ENCODE measurements at regions not wholly inside any gene's neighbourhood (a gene's known extent, or its start where the extent isn't known, plus 50 kb on each side); places are given as distances from the start of the nearest gene placed in this dataset.

GRCh38 chr5:158638396-158638795, 461.3 kb downstream of the EBF1 start:
- H3K36me3 ChIP-seq (ENCODE audit: low read depth, low read length): no peaks in the 10 kb centered on the region
- no peaks in the 10 kb centered on the region for H3K27me3 ChIP-seq (ENCODE audit: low read length)
- no peaks in the 10 kb centered on the region for H3K9me3 ChIP-seq (ENCODE audit: low read length)
- no peak overlapping the region for H2AFZ ChIP-seq (ENCODE audit: low read length)
- no TSS peak for BruUV-seq (replicated peaks)
- no peak overlapping the region for H3K27ac ChIP-seq (ENCODE audit: low read length)
- TF ChIP-seq EZH2phosphoT487 (IDR thresholded peaks at IDR 0.05; ENCODE audit: borderline replicate concordance, low read length) (no peak), CTCF (conservative IDR thresholded peaks at IDR 0.05; ENCODE audit: low read depth, low read length) (no peak), EZH2 (IDR thresholded peaks at IDR 0.05; ENCODE audit: low read length, unreplicated experiment) (no peak)
- DNase-seq (no peak), ATAC-seq (no peak)
- H4K20me1 ChIP-seq (ENCODE audit: low read length): no peaks in the 10 kb centered on the region
- H3K4me1 ChIP-seq (ENCODE audit: insufficient read depth, low read length): peaks cover 8% of the 10 kb centered on the region
- no peak overlapping the region for H3K4me3 ChIP-seq (ENCODE audit: low read length)
- no peaks in the 10 kb centered on the region for H3K79me2 ChIP-seq (ENCODE audit: low read length)
- H3F3A ChIP-seq (ENCODE audit: low read length, unreplicated experiment): no peaks in the 10 kb centered on the region
- no peak overlapping the region for H3K9ac ChIP-seq (ENCODE audit: low read length)
- H3K4me2 ChIP-seq (ENCODE audit: low read length): no peak overlapping the region
- CTCF ChIA-PET: no interaction called here
- POLR2A ChIA-PET (ENCODE audit: unreplicated experiment): no interaction called here
- H3K9me2 ChIP-seq (replicated peaks; ENCODE audit: low read length): no peaks in the 10 kb centered on the region
- intact Hi-C loops (cut with micrococcal nuclease): no loop called here

GRCh38 chr5:158637039-158637438, 462.7 kb downstream of the EBF1 start:
- intact Hi-C loops (cut with micrococcal nuclease): no loop called here
- BruUV-seq (replicated peaks): no TSS peak
- H3K9ac ChIP-seq (ENCODE audit: low read length): no peak overlapping the region
- no peaks in the 10 kb centered on the region for H3K79me2 ChIP-seq (ENCODE audit: low read length)
- no peak overlapping the region for H2AFZ ChIP-seq (ENCODE audit: low read length)
- no peak overlapping the region for H3K4me3 ChIP-seq (ENCODE audit: low read length)
- no peak for DNase-seq
- POLR2A ChIA-PET (ENCODE audit: unreplicated experiment): no interaction called here
- H3K27me3 ChIP-seq (ENCODE audit: low read length): no peaks in the 10 kb centered on the region
- peaks cover 8% of the 10 kb centered on the region for H3K4me1 ChIP-seq (ENCODE audit: insufficient read depth, low read length)
- H3K27ac ChIP-seq (ENCODE audit: low read length): no peak overlapping the region
- TF ChIP-seq EZH2phosphoT487 (IDR thresholded peaks at IDR 0.05; ENCODE audit: borderline replicate concordance, low read length): no peak
- no peak for TF ChIP-seq EZH2 (IDR thresholded peaks at IDR 0.05; ENCODE audit: low read length, unreplicated experiment)
- no peak for TF ChIP-seq CTCF (conservative IDR thresholded peaks at IDR 0.05; ENCODE audit: low read depth, low read length)
- no peak overlapping the region for H3K4me2 ChIP-seq (ENCODE audit: low read length)
- H3K9me3 ChIP-seq (ENCODE audit: low read length): no peaks in the 10 kb centered on the region
- H3F3A ChIP-seq (ENCODE audit: low read length, unreplicated experiment): no peaks in the 10 kb centered on the region
- H3K36me3 ChIP-seq (ENCODE audit: low read depth, low read length): no peaks in the 10 kb centered on the region
- H4K20me1 ChIP-seq (ENCODE audit: low read length): no peaks in the 10 kb centered on the region
- CTCF ChIA-PET: no interaction called here
- ATAC-seq: no peak
- H3K9me2 ChIP-seq (replicated peaks; ENCODE audit: low read length): no peaks in the 10 kb centered on the region

- POLR2A ChIA-PET (ENCODE audit: unreplicated experiment): no interaction called here
- no peak overlapping the region for H3K9ac ChIP-seq (ENCODE audit: low read length)
- intact Hi-C loops (cut with micrococcal nuclease): no loop called here
- no peak overlapping the region for H3K4me3 ChIP-seq (ENCODE audit: low read length)
- BruUV-seq (replicated peaks): no TSS peak
- H3K79me2 ChIP-seq (ENCODE audit: low read length): no peaks in the 10 kb centered on the region
- H3K4me1 ChIP-seq (ENCODE audit: insufficient read depth, low read length): peaks cover 8% of the 10 kb centered on the region
- H3K4me2 ChIP-seq (ENCODE audit: low read length): no peak overlapping the region
- DNase-seq: no peak
- H3K36me3 ChIP-seq (ENCODE audit: low read depth, low read length): no peaks in the 10 kb centered on the region
- H4K20me1 ChIP-seq (ENCODE audit: low read length): no peaks in the 10 kb centered on the region
- no peak overlapping the region for H3K27ac ChIP-seq (ENCODE audit: low read length)
- no peak for ATAC-seq
- 0 out of 2 replicates have a peak, but pooled peaks cover 9% of the 10 kb centered on the region for H3K27me3 ChIP-seq (ENCODE audit: low read length)
- CTCF ChIA-PET: no interaction called here
- TF ChIP-seq CTCF (conservative IDR thresholded peaks at IDR 0.05; ENCODE audit: low read depth, low read length) (no peak), EZH2phosphoT487 (IDR thresholded peaks at IDR 0.05; ENCODE audit: borderline replicate concordance, low read length) (no peak), EZH2 (IDR thresholded peaks at IDR 0.05; ENCODE audit: low read length, unreplicated experiment) (no peak)
- no peaks in the 10 kb centered on the region for H3K9me2 ChIP-seq (replicated peaks; ENCODE audit: low read length)
- no peaks in the 10 kb centered on the region for H3K9me3 ChIP-seq (ENCODE audit: low read length)
- H3F3A ChIP-seq (ENCODE audit: low read length, unreplicated experiment): no peaks in the 10 kb centered on the region
- no peak overlapping the region for H2AFZ ChIP-seq (ENCODE audit: low read length)
Measured at GRCh38 chr5:158635565-158635964, 464.2 kb downstream of the EBF1 start.

All from PC-3 (cell line).